GM19035 (cell line): ENCODE measurements at regions not wholly inside any gene's neighbourhood (a gene's known extent, or its start where the extent isn't known, plus 50 kb on each side); places are given as distances from the start of the nearest gene placed in this dataset.
"Not testable (repeated sequence)": the region's sequence is repeated elsewhere in the genome, so short reads cannot be mapped to it uniquely, and the experiment has no call there.

Experiments used
- ATAC-seq: cut with Tn5 transposase; IDR thresholded peaks from one replicate; pipeline ENCODE4 v1.9.1; 2021; ENCODE audit not compliant: unreplicated experiment

DNA sequence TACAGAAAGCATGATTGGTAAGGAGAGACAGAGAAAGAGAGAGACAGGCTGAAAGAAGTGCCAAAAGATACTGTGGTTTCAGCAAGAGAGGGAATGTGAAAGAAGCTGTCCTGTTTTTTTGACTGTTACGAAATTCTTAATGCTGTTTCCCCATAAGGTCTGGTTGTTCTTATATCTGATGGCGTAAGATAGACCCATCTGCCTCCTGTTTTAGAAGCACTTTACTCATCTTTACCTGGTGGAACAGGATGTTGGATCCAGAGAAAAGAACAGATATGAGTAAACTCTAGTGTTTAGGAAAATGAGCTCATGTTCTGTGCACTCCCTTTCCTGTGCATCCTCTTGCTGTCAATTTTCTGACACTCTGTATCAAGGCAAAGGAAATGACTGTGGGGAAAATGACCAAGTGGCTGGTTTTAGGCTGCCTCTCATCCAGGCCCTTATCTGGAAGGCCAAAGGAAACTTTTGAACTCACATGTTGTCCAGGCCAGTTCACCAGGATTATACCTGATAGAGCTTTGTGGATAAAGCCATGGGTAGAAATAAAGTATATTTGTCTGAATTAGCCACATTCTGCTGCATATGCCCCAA lies 311.7 kb upstream of the HTR2C start:
- ATAC-seq, result no peak

DNA sequence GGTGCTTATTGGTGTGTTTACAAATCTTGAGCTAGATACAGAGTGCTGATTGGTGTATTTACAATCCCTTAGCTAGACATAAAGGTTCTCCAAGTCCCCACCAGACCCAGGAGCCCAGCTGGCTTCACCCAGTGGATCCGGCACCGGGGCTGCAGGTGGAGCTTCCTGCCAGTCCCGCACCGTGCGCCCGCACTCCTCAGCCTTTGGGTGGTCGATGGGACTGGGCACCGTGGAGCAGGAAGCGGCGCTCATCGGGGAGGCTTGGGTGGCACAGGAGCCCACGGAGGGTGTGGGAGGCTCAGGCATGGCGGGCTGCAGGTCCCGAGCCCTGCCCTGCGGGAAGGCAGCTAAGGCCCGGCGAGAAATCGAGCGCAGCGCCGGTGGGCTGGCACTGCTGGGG lies 313.5 kb upstream of the HTR2C start:
- ATAC-seq, result not testable (repeated sequence)

DNA sequence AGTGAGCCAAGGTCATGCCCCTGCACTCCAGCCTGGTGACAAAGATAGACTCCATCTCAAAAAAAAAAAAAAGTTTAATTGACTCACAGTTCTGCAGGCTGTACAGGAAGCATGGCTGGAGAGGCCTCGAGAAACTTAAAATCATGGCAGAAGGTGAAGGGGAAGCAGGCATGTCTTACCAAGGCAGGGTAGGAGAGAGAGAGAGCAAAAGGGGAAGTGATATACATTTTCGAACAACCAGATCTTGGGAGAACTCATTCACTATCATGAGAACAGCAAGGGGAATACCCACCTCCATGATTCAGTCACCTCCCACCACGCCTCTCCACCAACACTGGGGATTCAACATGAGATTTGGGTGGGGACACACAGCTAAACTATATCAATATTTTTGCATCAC lies 315.2 kb upstream of the HTR2C start:
- no peak for ATAC-seq

DNA sequence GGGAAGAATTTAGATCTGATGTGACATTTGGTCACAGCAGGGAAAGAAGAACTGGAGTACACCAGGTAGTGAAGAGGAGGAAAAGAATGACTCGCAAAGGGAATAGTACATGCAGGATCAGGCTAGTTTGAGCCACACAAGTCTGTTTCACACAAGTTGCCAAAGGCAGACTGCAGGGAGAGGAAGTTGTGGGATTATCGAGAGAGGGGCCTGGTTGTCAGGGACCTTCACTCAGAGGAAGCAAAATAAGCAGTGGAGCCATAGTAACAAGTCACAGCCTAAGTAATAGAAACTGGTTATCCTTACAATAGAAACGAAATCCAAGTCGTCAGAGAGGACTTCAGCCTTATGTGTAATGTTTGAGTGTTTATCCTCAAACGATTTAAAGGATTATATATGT lies 316.7 kb upstream of the HTR2C start:
- no peak for ATAC-seq

DNA sequence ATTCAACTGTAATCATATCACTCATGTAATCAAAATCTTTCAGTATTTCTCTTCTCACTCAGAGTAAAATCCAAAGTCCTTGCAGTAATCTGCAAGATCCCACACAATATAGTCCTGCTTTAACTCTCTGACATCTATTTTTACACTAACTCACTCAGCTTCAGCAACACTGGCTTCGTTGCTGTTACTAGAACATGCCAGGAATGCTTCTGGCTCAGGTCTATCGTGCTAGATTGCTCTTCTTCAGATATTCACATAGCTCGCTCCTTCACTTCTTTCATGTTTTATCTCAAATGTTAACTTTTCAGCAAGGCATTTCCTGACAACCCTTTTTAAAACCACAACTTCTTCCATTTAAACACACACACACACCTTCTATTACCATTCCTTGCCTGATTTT lies 331.7 kb upstream of the HTR2C start:
- no peak for ATAC-seq

DNA sequence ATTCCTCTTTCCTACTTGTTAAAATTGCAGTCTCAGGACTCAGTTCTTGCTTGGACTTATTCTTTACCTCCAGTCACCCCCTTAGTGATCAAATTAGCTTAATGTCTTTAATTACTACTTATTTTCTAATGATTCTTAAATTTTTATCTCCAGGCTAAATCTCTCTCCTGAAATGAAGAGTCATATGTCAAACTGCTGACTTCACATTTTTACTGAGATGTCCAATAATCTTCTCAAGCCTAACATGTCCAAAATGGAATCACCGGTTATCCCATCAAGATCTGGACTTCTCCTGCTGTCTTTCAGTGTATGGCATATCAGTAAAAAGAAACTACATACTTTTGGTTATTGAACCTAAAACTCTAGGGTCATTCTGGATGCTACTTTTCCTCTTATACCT lies 332.3 kb upstream of the HTR2C start:
- no peak for ATAC-seq

DNA sequence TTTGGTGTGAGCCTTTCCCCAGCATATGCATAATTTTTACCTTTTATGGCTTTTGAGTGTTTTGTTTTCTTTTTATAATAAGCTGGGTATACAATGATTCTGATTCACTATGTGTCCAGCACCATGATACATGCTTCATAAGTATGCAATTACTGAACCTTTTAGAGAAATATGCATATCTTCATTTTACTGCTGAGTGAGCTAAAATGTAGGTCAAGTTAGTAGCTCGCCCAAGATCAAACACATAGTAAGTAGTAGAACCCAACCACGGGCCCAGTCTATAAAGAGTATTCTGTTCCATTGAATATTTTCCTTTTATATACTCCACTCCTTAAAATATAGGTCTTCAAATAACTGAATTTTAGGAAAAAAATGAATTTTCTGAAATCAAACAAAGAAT lies 362.4 kb upstream of the HTR2C start:
- ATAC-seq, result no peak

DNA sequence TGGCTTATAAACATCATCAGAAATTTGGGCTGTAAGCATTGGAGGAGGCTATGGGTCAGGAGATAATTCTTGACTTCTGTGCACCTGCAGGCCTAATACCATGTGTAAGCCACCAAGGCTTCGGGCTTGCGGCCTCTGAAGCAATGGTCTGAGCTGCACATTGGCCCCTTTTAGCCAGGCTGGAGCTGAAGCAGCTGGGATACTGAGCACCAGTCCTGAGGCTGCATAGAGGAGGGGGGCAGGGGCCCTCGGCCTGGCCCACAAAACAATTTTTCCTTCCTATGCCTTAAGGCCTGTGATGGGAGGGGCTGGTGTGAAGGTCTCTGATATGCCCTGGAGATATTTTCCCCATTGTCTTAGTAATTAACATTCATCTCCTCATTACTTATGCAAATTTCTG lies 373.0 kb upstream of the HTR2C start:
- ATAC-seq, result no peak

DNA sequence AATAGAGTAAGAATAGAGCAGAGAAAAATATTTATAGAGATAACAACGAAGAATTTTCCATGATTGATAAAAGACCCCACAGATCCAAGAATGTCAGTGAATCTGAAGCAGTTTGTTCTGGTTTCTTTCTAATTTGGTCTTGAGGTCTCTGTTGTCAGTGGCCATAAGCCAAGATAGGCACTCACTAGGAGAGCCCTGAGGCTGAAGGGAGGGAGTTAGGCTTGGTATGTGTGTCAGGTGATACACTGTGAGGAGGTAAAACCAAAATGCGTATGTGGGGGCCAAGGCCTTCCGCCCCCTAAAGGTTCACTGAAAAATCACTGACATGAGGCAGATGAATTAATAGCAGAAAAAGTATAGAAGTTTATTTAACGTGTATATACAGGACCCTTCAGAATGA lies 382.3 kb upstream of the HTR2C start:
- no peak for ATAC-seq

DNA sequence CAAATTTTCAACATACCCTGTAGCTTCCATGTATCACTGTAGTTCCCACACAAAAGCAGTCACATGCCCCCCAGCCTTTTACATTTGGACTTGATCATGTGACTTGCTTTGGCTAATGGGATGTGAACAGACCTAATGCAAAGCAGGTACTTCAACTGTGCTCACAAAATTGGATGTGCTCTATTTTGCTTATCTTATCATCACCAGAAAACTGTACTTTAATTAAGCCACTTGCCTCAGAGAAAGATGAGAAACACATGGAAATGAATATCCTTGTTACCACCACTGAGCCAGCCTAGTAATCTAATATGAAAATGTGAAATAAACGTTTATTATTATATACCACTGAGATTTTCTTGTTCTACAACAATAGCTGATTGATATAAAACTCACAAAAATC lies 402.7 kb upstream of the HTR2C start:
- no peak for ATAC-seq

DNA sequence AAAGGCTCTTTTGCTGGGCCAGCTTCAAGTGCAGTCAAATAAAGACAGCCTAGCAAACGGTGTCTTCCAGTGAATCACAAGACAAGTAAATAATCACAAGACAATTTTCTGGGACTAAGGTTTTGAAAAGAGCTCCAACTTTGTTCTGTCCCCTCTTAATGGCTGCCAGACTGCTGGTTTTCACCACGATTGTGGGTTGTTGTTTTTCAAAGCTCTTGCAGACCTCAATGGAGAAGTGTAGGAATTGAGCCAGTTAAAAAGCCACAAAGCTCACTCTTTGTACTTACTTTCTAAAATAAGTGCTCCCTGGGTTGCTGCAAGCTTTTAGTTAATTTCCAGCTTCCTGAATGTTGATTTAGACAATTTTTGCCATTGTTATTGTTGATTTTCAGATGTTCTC lies 405.8 kb upstream of the HTR2C start:
- no peak for ATAC-seq

DNA sequence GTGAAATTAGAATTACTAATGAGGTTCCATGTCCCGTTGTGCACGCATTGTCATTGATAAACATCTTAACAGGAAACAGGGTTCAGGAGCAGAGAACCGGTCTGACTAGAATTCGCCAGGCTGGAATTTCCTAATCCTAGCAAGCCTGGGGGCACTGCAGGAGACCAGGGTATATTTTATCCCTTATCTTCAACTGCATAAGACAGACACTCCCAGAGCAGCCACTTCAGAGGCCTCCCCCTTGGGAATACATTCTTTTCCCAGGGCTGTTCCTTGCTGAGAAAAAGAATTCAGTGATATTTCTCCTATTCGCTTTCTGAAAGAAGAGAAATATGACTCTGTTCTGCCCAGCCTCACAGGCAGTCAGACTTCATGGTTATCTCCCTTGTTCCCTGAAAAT lies 416.6 kb upstream of the HTR2C start:
- not testable (repeated sequence) for ATAC-seq

DNA sequence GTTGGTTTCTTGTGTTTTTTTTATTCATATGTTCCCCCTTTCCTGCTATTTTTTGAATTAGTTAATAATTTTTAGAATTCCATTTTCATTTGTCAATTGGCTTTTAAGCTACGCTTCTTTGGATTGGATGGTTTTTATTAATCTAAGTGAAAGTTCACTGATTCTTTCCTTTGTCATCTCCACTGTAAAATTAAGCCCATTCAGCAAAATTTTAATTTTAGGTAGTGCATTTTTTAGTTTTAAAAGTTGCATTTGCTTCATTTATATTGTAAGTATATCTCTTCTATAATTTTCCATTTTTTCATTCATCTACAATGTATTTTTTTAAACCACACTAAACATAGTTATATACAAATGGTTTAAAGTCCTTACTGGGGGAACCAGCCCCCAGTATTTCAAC lies 417.3 kb upstream of the HTR2C start:
- no peak for ATAC-seq

DNA sequence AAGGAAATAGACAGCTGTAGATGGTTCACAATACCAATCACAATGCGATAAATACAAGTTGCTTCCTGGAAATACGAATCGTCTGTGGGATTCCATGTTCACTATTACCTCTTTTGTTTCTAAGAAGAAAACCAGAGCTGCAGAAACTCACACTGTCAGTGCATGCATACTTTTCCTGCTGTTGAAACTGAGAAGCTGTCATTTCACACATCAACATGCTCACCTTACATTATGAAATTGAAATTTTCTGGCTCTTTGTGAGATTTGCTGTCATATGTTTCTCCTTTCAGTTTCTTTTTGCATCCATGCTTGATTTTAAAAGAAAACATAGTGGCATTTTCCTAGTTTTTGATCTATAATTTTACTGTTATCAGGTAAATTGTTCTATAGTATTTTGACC lies 418.3 kb upstream of the HTR2C start:
- ATAC-seq, result no peak

DNA sequence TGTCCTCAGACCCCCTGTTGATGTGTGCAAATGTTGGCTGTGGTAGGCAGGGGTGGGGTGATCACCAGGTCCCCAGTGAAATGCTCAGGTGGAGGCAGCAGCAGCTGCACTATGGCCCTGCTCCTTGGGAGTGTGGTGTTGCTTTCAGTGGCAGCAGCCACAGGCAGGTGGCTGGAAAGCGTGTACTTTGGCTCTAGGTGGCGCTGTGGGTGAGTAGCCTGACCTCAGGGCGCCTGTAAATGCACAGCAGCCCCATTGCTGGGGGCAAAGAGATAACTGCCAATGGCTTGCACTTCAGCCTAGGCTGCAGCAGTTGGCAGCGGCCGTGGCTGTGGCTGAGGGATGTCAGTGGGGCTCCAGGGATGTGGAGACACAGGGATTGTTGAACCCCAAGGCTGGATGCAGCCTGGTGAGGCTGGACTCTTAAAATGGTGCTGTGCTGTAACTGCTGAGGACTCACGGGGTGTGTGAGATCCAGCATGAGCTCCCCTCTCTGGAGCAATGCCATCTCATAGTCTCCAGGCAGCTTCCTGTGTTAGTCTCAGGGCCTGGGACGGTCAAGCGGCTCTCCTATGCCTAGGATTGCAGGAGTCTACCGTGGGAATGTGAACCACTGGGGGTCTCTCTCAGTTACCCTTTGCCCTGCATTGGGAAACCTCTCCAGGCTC lies 421.7 kb upstream of the HTR2C start:
- ATAC-seq, result no peak

DNA sequence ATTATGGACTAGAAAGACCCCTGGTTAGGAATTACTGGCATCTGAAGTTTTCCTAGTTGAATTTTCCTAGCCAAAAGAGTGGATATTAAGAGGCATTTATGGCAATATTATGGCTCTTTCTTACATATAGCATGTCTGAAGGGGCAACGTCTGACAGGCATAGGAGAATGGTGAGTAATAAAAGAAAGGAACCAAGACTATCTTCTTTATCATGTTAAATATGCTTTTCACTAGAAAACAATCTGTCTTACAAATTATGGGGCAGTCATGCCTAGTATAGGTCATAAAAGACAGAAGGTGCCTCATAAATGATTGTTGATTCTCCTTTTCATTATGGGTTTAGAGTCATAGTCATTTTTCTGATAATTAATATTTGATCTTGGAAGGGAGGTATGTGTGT lies 431.1 kb upstream of the HTR2C start:
- no peak for ATAC-seq

DNA sequence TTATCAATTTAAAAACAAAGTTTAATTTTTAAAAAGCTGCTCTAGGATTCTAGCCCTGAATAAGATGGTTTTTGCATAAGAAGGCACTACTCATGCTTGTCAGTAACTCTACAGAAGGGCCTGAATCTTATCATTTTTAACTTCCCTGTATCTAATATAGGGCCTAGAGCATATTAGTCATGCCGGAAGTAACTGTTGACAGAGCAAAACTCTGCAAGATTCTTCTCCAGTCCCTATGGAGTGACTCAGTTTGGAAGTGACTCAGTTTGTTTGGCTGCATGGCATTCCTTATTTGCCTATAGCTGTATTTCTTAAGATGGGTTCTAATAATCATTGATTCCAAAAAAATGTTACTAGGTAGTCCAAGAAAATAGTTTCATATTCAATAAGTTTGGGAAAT lies 431.8 kb upstream of the HTR2C start:
- ATAC-seq, result no peak

DNA sequence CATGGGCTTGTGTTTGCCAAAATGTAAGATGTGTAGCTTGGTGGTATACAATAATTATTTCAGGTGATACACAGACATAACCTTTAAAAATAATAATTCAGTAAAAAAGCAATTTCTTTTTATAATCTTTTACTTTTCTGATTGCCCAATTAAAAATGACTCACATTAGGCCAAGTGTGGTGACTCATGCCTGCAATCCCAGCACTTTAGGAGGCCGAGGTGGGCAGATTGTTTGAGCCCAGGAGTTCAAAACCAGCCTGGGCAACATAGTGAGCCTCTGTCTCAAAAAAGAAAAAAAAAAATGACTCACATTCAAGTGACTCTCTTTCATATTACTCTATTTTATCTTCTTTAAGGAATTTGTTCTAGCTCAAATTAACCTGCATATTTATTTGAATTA lies 449.4 kb upstream of the HTR2C start:
- no peak for ATAC-seq

DNA sequence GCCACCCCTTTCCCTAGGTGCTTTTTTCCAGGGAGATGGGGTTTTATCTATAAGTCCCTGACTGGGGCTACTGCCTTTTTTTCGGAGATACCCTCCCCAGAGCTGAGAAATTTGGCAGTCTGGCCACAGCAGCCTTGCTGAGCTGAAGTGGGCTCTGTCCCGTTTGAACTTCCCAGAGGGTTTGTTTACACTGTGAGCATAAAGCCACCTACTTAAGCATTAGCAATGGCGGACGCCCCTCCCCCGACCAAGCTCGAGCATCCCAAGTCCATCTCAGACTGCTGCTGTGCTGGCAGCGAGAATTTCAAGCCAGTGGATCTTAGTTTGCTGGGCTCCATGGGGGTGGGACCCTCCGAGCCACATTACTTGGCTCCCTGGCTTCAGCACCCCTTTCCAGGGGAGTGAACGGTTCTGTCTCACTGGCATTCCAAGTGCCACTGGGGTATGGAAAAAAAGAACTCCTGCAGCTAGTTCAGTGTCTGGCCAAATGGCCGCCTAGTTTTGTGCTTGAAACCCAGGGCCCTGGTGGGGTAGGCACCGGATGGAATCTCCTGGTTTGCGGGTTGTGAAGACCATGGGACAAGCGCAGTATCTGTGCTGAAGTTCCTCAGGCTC lies 456.4 kb upstream of the HTR2C start:
- ATAC-seq, result no peak

DNA sequence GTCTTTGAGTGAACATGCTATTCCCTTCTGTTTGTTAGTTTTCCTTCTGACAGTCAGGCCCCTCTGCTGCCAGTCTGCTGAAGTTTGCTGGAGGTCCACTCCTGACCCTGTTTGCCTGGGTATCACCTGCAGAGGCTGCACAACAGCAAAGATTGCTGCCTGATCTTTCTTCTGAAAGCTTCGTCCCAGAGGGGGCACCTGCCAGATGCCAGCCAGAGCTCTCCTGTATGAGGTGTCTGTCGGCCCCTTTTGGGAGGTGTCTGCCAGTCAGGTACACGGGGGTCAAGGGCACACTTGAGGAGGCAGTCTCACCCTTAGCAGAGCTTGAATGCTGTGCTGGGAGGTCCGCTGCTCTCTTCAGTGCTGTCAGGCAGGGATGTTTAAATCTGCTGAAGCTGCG lies 456.9 kb upstream of the HTR2C start:
- no peak for ATAC-seq

DNA sequence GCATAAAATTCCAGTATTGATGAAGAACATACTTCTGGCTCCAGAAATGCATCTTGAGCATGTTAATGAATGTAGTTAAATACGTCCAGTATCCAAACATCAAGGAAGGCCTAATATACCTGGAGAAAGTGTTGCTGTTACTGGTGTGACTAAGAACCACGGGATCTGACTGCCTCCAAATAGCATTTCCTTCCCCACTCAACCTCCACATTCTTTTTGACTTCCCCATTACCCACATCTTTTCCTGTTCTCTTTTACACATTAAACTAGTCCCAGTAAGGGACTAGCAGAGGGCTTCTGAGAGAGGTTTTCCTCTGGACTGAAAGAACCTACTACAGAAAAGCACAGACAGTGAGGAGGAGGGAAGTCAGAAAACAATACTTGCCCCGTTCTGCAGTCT lies 482.8 kb upstream of the HTR2C start:
- ATAC-seq, result no peak

DNA sequence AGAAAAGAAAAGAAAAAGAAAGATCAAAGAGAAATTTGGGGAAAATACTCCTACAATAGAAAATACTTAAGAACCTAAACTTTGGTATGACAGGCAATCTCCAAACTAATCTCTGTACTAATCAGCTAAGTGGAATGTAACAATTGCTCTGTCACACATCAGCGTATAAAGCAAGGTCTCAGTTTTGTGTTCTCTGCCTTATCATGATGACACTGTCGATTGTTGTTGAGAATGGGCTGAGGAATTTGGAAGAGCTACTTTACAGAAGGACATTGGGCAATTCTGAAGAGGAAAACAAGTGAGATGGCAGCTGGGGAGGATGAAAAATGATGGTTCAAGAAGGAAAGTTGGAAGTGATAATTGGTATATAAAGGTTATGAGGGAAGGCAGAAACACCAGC lies 486.0 kb upstream of the HTR2C start:
- no peak for ATAC-seq

DNA sequence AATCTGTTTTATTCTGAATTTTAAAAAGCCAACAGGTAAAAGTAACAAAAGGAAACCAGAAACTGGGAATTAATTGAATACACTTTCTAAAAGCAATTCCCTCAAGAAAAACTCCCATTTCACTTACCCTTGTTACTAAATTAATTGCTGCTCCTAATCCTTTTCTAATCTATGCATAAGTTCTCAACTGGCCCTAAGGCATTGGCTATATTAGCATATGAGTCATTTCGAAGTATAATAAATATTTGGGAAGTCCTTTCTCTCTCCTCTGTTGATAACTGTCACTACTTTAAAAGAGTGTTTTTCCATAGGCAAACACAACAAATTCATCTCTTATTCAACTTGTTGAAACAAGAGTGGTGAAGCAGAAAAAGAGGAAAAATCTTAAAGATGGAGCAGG lies 486.5 kb upstream of the HTR2C start:
- no peak for ATAC-seq
